Adrenal gland (tissue), 9 donors: ENCODE measurements at regions not wholly inside any gene's neighbourhood (a gene's known extent, or its start where the extent isn't known, plus 50 kb on each side); places are given as distances from the start of the nearest gene placed in this dataset.
"Not testable (repeated sequence)": the region's sequence is repeated elsewhere in the genome, so short reads cannot be mapped to it uniquely, and the experiment has no call there.

Experiments used
- DNase-seq, 7 donors: peaks; one replicate each; pipeline ENCODE4 v3.0.0-alpha.2; 2019 to 2020
- H3K27ac ChIP-seq, 5 donors: fragments of 200-600 bp; sonication (generic) in 4 of 5; 1 replicate in 3 of 5; 2 replicates in 2 of 5; pipeline versions ENCODE4 v1.5.1 to v1.8.0; 2016 to 2020; ENCODE audit warnings: mild to moderate bottlenecking in 1 of 5
- H3K27me3 ChIP-seq: fragments of 200-600 bp; 2 replicates; pipeline ENCODE4 v1.8.0; 2021
- H3K36me3 ChIP-seq, 2 donors: fragments of 200-600 bp; replicated peaks in 1 of 2; 1 replicate in 1 of 2; 2 replicates in 1 of 2; pipeline versions ENCODE4 v1.5.1 to v1.8.0; 2018 to 2022
- H3K4me1 ChIP-seq, 2 donors: fragments of 200-600 bp; replicated peaks in 1 of 2; 1 replicate in 1 of 2; 2 replicates in 1 of 2; pipeline versions ENCODE4 v1.5.1 to v1.8.0; 2018 to 2021
- H3K4me3 ChIP-seq, 4 donors: fragments of 200-600 bp; sonication (generic) in 3 of 4; one replicate each; pipeline ENCODE4 v1.5.1; 2016 to 2018
- H3K9me3 ChIP-seq, 3 donors: fragments of 200-600 bp; sonication (generic) in 1 of 3; replicated peaks in 1 of 3; 1 replicate in 2 of 3; 2 replicates in 1 of 3; pipeline versions ENCODE4 v1.5.1 to v1.8.0; 2016 to 2021
- CTCF ChIP-seq, 6 experiments: fragments of 450-650 bp in 4 of 6; fragments of 200-600 bp in 2 of 6; sonication (generic) in 1 of 6; IDR thresholded peaks; 1 replicate in 5 of 6; 2 replicates in 1 of 6; pipeline versions ENCODE4 v1.5.1 to v1.8.0; 2016 to 2021; ENCODE audit warnings: antibody characterized with exemption in 6 of 6, mild to moderate bottlenecking in 2 of 6, moderate library complexity in 1 of 6
- POLR2A ChIP-seq, 2 donors: fragments of 450-650 bp; IDR thresholded peaks; one replicate each; pipeline ENCODE4 v1.6.1; 2017; ENCODE audit warnings: antibody characterized with exemption in 2 of 2, mild to moderate bottlenecking in 2 of 2, moderate library complexity in 1 of 2
- WGBS, 4 donors: extraction: QIAGEN DNeasy Blood & Tissue Kit in 2 of 4; methylation state at CpG; one replicate each; pipeline versions ENCODE4 v1.1.5 to v1.1.7; 2013 to 2017; 5-methylcytosine and 5-hydroxymethylcytosine counted together
- intact Hi-C, 2 donors: fragments of 100-400 bp; cut with DNase I; formaldehyde crosslinking; loops; one replicate each; pipeline versions ENCODE4 v1.14.1 to v1.15.0; 2022 to 2023
- donor health status: healthy with polysubstance abuse.
- donor health status: Bipolar disorder and iron deficiency.
- donor health status: DM: yes; HTN: yes; CAD: no.
- donor health status: DM: no; HTN: no; CAD: no.
- donor health status: DM: no; HTN: no; CAD: no.

GRCh38 chr12:72888693-72889092, 616.5 kb downstream of the TRHDE start:
- DNase-seq: no peak
- Histone ChIP-seq H3K36me3 (no peaks in the 10 kb centered on the region), H3K27ac (no peak overlapping the region), H3K4me1 (no peaks in the 10 kb centered on the region), H3K27me3 (no peaks in the 10 kb centered on the region), H3K4me3 (no peak overlapping the region), H3K9me3 (no peaks in the 10 kb centered on the region)
- intact Hi-C loops: no loop called here
- TF ChIP-seq POLR2A (IDR thresholded peaks at IDR 0.05): no peak
- TF ChIP-seq CTCF (IDR thresholded peaks at IDR 0.05): no peak
- 13 to 27% (median 20%) methylated on average over 1 of the region's 1 CpG for WGBS, 4 donors

- intact Hi-C loops: no loop called here
These were observed 617.6 kb downstream of the TRHDE start for GRCh38 chr12:72889791-72890190.

GRCh38 chr12:72901685-72902084, 629.5 kb downstream of the TRHDE start:
- H3K4me3 ChIP-seq: no peak overlapping the region
- no peaks in the 10 kb centered on the region for H3K4me1 ChIP-seq
- 66 to 75% (median 70%) methylated on average over 1 of the region's 1 CpG for WGBS, 4 donors
- H3K27me3 ChIP-seq: no peaks in the 10 kb centered on the region
- TF ChIP-seq POLR2A (IDR thresholded peaks at IDR 0.05) (no peak), CTCF (IDR thresholded peaks at IDR 0.05) (no peak)
- no peak overlapping the region for H3K27ac ChIP-seq
- DNase-seq: no peak
- H3K36me3 ChIP-seq: no peaks in the 10 kb centered on the region
- intact Hi-C loops: no loop called here
- H3K9me3 ChIP-seq: no peaks in the 10 kb centered on the region

More at GRCh38 chr12:72889791-72890190, 617.6 kb downstream of the TRHDE start:
- Histone ChIP-seq H3K27ac (no peak overlapping the region), H3K4me3 (no peak overlapping the region), H3K9me3 (no peaks in the 10 kb centered on the region), H3K27me3 (no peaks in the 10 kb centered on the region), H3K36me3 (no peaks in the 10 kb centered on the region), H3K4me1 (no peaks in the 10 kb centered on the region)
- TF ChIP-seq CTCF (IDR thresholded peaks at IDR 0.05): no peak
- no peak for TF ChIP-seq POLR2A (IDR thresholded peaks at IDR 0.05)
- no peak for DNase-seq
- 41 to 59% (median 49%) methylated on average over 1 of the region's 1 CpG for WGBS, 4 donors

- WGBS, 4 donors: 88 to 98% (median 93%) methylated on average over 2 of the region's 2 CpGs
- Histone ChIP-seq H3K36me3 (no peaks in the 10 kb centered on the region), H3K4me1 (no peaks in the 10 kb centered on the region), H3K4me3 (no peak overlapping the region), H3K27ac (no peak overlapping the region), H3K27me3 (no peaks in the 10 kb centered on the region), H3K9me3 (no peaks in the 10 kb centered on the region)
- DNase-seq: no peak
- intact Hi-C loops: no loop called here
- TF ChIP-seq POLR2A (IDR thresholded peaks at IDR 0.05): no peak
- no peak for TF ChIP-seq CTCF (IDR thresholded peaks at IDR 0.05)
These were observed 653.5 kb downstream of the TRHDE start for GRCh38 chr12:72925716-72926115.

GRCh38 chr12:72931838-72932237, 659.7 kb downstream of the TRHDE start:
- H3K36me3 ChIP-seq, H3K9me3 ChIP-seq, intact Hi-C loops, H3K27ac ChIP-seq, H3K4me3 ChIP-seq, DNase-seq, H3K27me3 ChIP-seq, H3K4me1 ChIP-seq: not testable (repeated sequence)
- 82 to 90% (median 89%) methylated on average over 7 of the region's 7 CpGs for WGBS, 4 donors
